Colonic mucosa (tissue), 4 donors: ENCODE measurements at regions not wholly inside any gene's neighbourhood (a gene's known extent, or its start where the extent isn't known, plus 50 kb on each side); places are given as distances from the start of the nearest gene placed in this dataset.

Source experiments
- DNase-seq: peaks from one replicate; pipeline ENCODE4 v3.0.0-alpha.2; 2020
- H3K27ac ChIP-seq: fragments of 200-600 bp; one replicate; pipeline ENCODE4 v1.8.0; 2021
- H3K27me3 ChIP-seq: fragments of 200-600 bp; one replicate; pipeline ENCODE4 v1.8.0; 2021
- H3K36me3 ChIP-seq: fragments of 200-600 bp; one replicate; pipeline ENCODE4 v1.8.0; 2021
- H3K4me1 ChIP-seq: fragments of 200-600 bp; one replicate; pipeline ENCODE4 v1.8.0; 2021; ENCODE audit warnings: mild to moderate bottlenecking
- H3K4me3 ChIP-seq: fragments of 200-600 bp; one replicate; pipeline ENCODE4 v1.8.0; 2021
- H3K9ac ChIP-seq, 2 donors: one replicate each; pipeline ENCODE4 v1.7.0; 2013; ENCODE audit warnings: control low read depth in 2 of 2, low read depth in 2 of 2, low read length in 2 of 2
- H3K9me3 ChIP-seq: fragments of 200-600 bp; one replicate; pipeline ENCODE4 v1.8.0; 2021
- intact Hi-C: fragments of 100-400 bp; cut with DNase I; formaldehyde crosslinking; loops from one replicate; pipeline ENCODE4 v1.14.1; 2022
- TF ChIP-seq, protein P1 (sequence below): fragments of 200-600 bp; IDR thresholded peaks from one replicate; pipeline ENCODE4 v1.8.0; 2022; ENCODE audit warnings: antibody characterized with exemption, mild to moderate bottlenecking
- donor health status: healthy.
- donor health status: DM: no; HTN: no; CAD: no.
- donor health status: DM: no; HTN: no; CAD: no.

- Histone ChIP-seq H3K9ac (no peak overlapping the region), H3K27ac (no peak overlapping the region), H3K4me3 (no peak overlapping the region), H3K9me3 (no peaks in the 10 kb centered on the region), H3K27me3 (no peaks in the 10 kb centered on the region), H3K36me3 (no peaks in the 10 kb centered on the region), H3K4me1 (no peaks in the 10 kb centered on the region)
- intact Hi-C loops: no loop called here
- TF ChIP-seq, protein P1, sequence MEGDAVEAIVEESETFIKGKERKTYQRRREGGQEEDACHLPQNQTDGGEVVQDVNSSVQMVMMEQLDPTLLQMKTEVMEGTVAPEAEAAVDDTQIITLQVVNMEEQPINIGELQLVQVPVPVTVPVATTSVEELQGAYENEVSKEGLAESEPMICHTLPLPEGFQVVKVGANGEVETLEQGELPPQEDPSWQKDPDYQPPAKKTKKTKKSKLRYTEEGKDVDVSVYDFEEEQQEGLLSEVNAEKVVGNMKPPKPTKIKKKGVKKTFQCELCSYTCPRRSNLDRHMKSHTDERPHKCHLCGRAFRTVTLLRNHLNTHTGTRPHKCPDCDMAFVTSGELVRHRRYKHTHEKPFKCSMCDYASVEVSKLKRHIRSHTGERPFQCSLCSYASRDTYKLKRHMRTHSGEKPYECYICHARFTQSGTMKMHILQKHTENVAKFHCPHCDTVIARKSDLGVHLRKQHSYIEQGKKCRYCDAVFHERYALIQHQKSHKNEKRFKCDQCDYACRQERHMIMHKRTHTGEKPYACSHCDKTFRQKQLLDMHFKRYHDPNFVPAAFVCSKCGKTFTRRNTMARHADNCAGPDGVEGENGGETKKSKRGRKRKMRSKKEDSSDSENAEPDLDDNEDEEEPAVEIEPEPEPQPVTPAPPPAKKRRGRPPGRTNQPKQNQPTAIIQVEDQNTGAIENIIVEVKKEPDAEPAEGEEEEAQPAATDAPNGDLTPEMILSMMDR: no peak
- DNase-seq: no peak
Measured at GRCh38 chr3:194797555-194798250, 112.0 kb downstream of the FAM43A start.

- DNase-seq: no peak
- intact Hi-C loops: no loop called here
- no peaks in the 10 kb centered on the region for H3K4me1 ChIP-seq
- H3K36me3 ChIP-seq: no peaks in the 10 kb centered on the region
- no peaks in the 10 kb centered on the region for H3K9me3 ChIP-seq
- H3K27me3 ChIP-seq: no peaks in the 10 kb centered on the region
- no peak overlapping the region for H3K27ac ChIP-seq
- TF ChIP-seq, protein P1: no peak
- no peak overlapping the region for H3K4me3 ChIP-seq
- H3K9ac ChIP-seq: no peak overlapping the region
Measured at GRCh38 chr3:194798486-194798885, 112.8 kb downstream of the FAM43A start.

- intact Hi-C loops: no loop called here
- no peak overlapping the region for H3K4me3 ChIP-seq
- no peak for DNase-seq
- no peaks in the 10 kb centered on the region for H3K4me1 ChIP-seq
- TF ChIP-seq, protein P1: no peak
- H3K36me3 ChIP-seq: no peaks in the 10 kb centered on the region
- no peaks in the 10 kb centered on the region for H3K27me3 ChIP-seq
- no peaks in the 10 kb centered on the region for H3K9me3 ChIP-seq
- H3K9ac ChIP-seq: no peak overlapping the region
- H3K27ac ChIP-seq: no peak overlapping the region
Measured at GRCh38 chr3:194800002-194800401, 114.3 kb downstream of the FAM43A start.

DNA sequence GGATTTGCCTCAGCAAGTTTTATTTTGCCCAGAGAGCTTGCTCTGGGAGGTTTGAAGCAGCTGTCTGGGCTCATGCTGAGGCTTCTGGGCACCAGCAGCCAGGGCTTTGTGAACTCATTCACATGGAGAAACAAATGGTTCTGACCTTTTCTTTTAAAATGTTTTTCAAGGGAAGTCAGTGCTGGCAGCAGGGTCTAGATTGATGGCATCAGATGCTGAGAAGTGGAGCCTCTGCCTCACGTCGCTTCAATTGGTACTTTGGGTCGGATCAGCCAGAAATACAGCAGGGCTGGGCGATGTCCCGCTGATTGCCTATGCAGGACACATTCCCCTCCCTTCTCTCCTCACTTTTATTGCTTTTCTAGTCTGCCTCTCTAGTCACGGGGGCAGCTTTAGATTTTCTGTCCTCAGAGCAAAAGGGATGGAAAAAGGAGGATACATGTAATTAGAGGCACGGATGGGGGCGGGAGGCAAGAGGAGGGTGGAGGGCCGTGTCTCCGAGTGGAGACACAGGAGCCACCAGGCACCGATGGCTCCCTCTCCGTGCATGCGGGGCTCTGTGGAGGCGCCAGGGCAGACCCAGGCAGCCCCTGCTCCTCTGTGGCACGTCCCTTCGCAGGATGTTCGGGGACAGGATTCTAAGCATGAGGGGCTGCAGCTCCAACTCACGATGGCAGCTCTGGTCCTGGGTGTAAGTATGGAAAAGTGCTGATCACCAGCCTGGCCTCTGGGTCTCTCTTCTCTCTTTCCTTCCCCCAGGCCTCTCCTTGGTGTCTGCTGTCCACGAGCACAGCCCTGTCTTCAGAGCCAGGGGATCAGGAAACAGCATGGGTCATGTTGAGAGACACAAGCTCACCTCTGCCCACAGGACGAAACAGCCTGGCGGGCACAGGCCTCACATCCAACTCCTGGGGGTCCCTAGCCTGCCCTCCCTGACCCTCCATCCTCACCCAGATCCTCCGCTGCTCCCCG lies 116.1 kb downstream of the FAM43A start:
- no peak for DNase-seq
- Histone ChIP-seq H3K4me1 (no peaks in the 10 kb centered on the region), H3K27ac (no peak overlapping the region), H3K9me3 (no peaks in the 10 kb centered on the region), H3K9ac (no peak overlapping the region), H3K4me3 (no peak overlapping the region), H3K36me3 (no peaks in the 10 kb centered on the region), H3K27me3 (no peaks in the 10 kb centered on the region)
- intact Hi-C loops: no loop called here
- TF ChIP-seq, protein P1: no peak

GRCh38 chr3:194804796-194805195 lies 119.1 kb downstream of the FAM43A start:
- H3K9ac ChIP-seq: no peak overlapping the region
- TF ChIP-seq, protein P1: no peak
- H3K4me1 ChIP-seq: no peaks in the 10 kb centered on the region

More at GRCh38 chr3:194804796-194805195, 119.1 kb downstream of the FAM43A start:
- intact Hi-C loops: no loop called here
- H3K9me3 ChIP-seq: no peaks in the 10 kb centered on the region
- no peak overlapping the region for H3K4me3 ChIP-seq
- H3K27me3 ChIP-seq: no peaks in the 10 kb centered on the region
- H3K27ac ChIP-seq: no peak overlapping the region
- no peak for DNase-seq
- no peaks in the 10 kb centered on the region for H3K36me3 ChIP-seq
